ENCODE measurements at regions not wholly inside any gene's neighbourhood (a gene's known extent, or its start where the extent isn't known, plus 50 kb on each side); places are given as distances from the start of the nearest gene placed in this dataset.

DNA sequence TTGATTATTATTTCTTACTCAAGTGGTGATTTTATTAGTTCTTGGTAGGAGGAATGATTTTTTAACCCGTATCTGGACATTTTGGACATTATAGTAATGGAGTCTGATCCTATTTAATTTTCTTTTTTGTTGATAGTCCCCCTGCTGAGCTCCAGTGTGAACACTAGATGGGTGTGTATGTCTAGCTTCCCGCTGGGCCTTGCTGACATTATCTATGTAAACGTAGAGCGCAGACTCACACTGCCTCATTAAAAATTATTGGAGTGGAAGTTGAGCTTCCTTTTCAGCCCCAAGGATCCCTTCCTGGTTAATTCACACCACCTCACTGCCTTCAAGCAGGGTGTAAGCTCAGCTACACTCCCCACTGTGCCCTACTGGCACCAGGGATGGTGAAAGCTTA is 467.6 kb upstream of the PKN2 start:
- TF ChIP-seq, protein P1, sequence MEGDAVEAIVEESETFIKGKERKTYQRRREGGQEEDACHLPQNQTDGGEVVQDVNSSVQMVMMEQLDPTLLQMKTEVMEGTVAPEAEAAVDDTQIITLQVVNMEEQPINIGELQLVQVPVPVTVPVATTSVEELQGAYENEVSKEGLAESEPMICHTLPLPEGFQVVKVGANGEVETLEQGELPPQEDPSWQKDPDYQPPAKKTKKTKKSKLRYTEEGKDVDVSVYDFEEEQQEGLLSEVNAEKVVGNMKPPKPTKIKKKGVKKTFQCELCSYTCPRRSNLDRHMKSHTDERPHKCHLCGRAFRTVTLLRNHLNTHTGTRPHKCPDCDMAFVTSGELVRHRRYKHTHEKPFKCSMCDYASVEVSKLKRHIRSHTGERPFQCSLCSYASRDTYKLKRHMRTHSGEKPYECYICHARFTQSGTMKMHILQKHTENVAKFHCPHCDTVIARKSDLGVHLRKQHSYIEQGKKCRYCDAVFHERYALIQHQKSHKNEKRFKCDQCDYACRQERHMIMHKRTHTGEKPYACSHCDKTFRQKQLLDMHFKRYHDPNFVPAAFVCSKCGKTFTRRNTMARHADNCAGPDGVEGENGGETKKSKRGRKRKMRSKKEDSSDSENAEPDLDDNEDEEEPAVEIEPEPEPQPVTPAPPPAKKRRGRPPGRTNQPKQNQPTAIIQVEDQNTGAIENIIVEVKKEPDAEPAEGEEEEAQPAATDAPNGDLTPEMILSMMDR (IDR thresholded peaks at IDR 0.05): no peak
- TF ChIP-seq POLR2A (IDR thresholded peaks at IDR 0.05): no peak
- no peak for TF ChIP-seq POLR2AphosphoS5 (IDR thresholded peaks at IDR 0.05)
- no peak for TF ChIP-seq EP300 (IDR thresholded peaks at IDR 0.05)
- Histone ChIP-seq H3K27me3 (no peaks in the 10 kb centered on the region), H3K9me3 (no peaks in the 10 kb centered on the region), H3K36me3 (no peaks in the 10 kb centered on the region), H3K27ac (no peak overlapping the region), H3K4me1 (no peaks in the 10 kb centered on the region), H3K4me3 (no peak overlapping the region)
- no peak for ATAC-seq
- WGBS, 2 donors (ENCODE audit: low coverage in 1 of 2): 80 to 88% methylated on average over 4 of the region's 4 CpGs

DNA sequence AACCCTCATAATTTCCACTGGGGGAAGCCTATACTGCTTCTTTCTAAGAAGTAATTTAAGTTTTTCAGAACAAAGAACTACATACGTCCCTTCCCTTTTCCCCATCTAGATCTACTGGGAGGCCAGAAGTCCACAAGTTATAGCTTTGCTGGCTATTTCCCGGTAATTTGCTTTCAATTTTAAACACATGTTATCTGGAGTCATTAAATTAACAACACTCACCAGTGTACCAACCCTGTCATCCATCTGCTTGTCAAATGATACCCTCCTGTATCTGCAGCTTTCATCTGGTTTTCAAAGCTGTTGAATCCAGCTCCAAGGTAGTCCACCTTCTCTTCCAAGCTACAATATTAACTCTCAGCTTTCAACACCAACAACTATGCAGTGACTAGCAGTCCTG is 466.7 kb upstream of the PKN2 start:
- no peak for TF ChIP-seq EP300 (IDR thresholded peaks at IDR 0.05)
- no peak for TF ChIP-seq POLR2AphosphoS5 (IDR thresholded peaks at IDR 0.05)
- TF ChIP-seq POLR2A (IDR thresholded peaks at IDR 0.05): no peak
- TF ChIP-seq, protein P1 (IDR thresholded peaks at IDR 0.05): no peak
- Histone ChIP-seq H3K27ac (no peak overlapping the region), H3K36me3 (no peaks in the 10 kb centered on the region), H3K4me1 (no peaks in the 10 kb centered on the region), H3K4me3 (no peak overlapping the region), H3K27me3 (no peaks in the 10 kb centered on the region), H3K9me3 (no peaks in the 10 kb centered on the region)
- ATAC-seq: no peak
- WGBS, 2 donors (ENCODE audit: low coverage in 1 of 2): 68 to 93% methylated on average over 2 of the region's 2 CpGs

DNA sequence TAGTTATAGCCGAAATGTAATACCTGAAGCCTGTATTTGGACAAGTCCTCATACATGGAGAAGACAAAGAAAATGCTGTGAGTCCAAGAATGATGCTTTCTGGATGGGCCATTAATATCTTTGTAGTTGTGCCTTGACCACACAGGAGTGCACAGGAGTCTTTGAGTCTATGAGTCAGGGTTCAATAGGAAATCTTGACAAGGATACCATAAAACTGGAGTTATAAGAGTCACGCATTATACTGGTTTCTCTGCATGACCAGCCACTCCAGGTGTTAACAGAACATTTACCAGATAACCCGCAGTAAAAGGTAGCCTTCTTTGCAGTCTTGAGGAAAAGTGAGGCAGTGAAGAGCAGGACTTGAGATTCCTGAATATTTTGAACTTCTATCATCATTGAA is 464.6 kb upstream of the PKN2 start:
- no peak for TF ChIP-seq POLR2AphosphoS5 (IDR thresholded peaks at IDR 0.05)
- no peak for TF ChIP-seq EP300 (IDR thresholded peaks at IDR 0.05)
- TF ChIP-seq, protein P1 (IDR thresholded peaks at IDR 0.05): no peak
- TF ChIP-seq POLR2A (IDR thresholded peaks at IDR 0.05): no peak
- Histone ChIP-seq H3K36me3 (no peaks in the 10 kb centered on the region), H3K9me3 (no peaks in the 10 kb centered on the region), H3K4me3 (no peak overlapping the region), H3K27me3 (no peaks in the 10 kb centered on the region), H3K27ac (no peak overlapping the region), H3K4me1 (no peaks in the 10 kb centered on the region)
- ATAC-seq: no peak
- 94 to 100% methylated on average over 3 of the region's 3 CpGs for WGBS, 2 donors (ENCODE audit: low coverage in 1 of 2)

DNA sequence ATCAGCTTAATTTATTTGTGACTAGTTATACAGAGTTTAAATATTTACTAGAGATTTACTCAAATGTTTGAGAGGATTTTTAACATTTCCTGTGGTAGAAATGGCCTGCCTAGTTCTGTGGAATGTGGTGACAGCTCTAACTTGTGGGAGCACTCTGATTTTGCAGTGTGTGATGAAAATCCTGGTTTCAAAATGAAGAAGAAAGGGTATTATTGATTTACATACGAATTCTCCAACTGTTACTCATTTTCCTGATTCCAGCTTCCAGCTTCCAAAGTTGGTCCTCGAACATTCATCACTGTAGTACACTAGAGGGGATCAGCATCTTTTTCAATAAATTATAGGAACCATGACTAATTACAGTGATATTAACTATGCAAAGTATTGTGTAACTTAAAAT is 462.7 kb upstream of the PKN2 start:
- H3K4me3 ChIP-seq: no peak overlapping the region
- no peak for ATAC-seq
- WGBS, 2 donors (ENCODE audit: low coverage in 1 of 2): 77 to 94% methylated on average over 2 of the region's 2 CpGs
- H3K9me3 ChIP-seq: no peaks in the 10 kb centered on the region
- no peak overlapping the region for H3K27ac ChIP-seq
- TF ChIP-seq EP300 (IDR thresholded peaks at IDR 0.05) (no peak), POLR2A (IDR thresholded peaks at IDR 0.05) (no peak), POLR2AphosphoS5 (IDR thresholded peaks at IDR 0.05) (no peak)
- TF ChIP-seq, protein P1 (IDR thresholded peaks at IDR 0.05): no peak
- no peaks in the 10 kb centered on the region for H3K27me3 ChIP-seq
- no peaks in the 10 kb centered on the region for H3K4me1 ChIP-seq
- no peaks in the 10 kb centered on the region for H3K36me3 ChIP-seq

DNA sequence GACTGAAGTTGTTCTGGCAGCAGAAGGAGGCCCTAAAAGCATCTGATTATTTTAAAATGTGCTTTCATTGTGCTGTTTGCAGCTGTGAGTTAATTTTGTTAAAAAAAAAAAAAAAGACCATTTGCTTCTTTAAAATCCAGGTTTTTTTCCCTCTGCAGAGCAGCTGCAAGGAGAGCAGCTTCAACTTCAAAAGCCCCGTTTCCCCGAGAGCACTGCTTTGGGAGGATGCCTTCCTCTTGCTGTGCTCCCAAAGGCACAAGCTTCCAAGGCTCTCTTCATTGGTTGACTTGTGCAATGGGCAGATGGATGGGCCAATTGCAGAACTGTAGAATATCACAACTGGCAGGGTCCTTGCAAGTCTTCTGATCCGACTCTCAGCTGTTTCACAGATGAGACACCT is 459.2 kb upstream of the PKN2 start:
- H3K4me3 ChIP-seq: no peak overlapping the region
- H3K4me1 ChIP-seq: no peaks in the 10 kb centered on the region
- no peaks in the 10 kb centered on the region for H3K27me3 ChIP-seq
- ATAC-seq: no peak
- H3K9me3 ChIP-seq: no peaks in the 10 kb centered on the region
- no peak overlapping the region for H3K27ac ChIP-seq
- H3K36me3 ChIP-seq: no peaks in the 10 kb centered on the region
- 50 to 73% methylated on average over 1 to 3 of the region's 3 CpGs for WGBS, 2 donors (ENCODE audit: low coverage in 1 of 2)
- TF ChIP-seq, protein P1 (IDR thresholded peaks at IDR 0.05): no peak
- TF ChIP-seq EP300 (IDR thresholded peaks at IDR 0.05) (no peak), POLR2AphosphoS5 (IDR thresholded peaks at IDR 0.05) (no peak), POLR2A (IDR thresholded peaks at IDR 0.05) (no peak)
